NB4 (cell line): ENCODE measurements at regions not wholly inside any gene's neighbourhood (a gene's known extent, or its start where the extent isn't known, plus 50 kb on each side); places are given as distances from the start of the nearest gene placed in this dataset.

Source experiments
- CTCF ChIP-seq: IDR thresholded peaks from one replicate; pipeline ENCODE4 v1.5.1; 2012; ENCODE audit warnings: low read depth, low read length
- POLR2A ChIP-seq: IDR thresholded peaks from 2 replicates; pipeline ENCODE4 v1.6.1; 2011; ENCODE audit warnings: mild to moderate bottlenecking; ENCODE audit not compliant: insufficient read length; ENCODE audit errors: extremely low read depth

GRCh38 chr6:14543971-14544585 lies 426.5 kb downstream of the CD83 start:
- TF ChIP-seq CTCF (no peak), POLR2A (no peak)
